ENCODE measurements at regions not wholly inside any gene's neighbourhood (a gene's known extent, or its start where the extent isn't known, plus 50 kb on each side); places are given as distances from the start of the nearest gene placed in this dataset.

GRCh38 chr6:134614606-134615485 lies 296.9 kb upstream of the SGK1 start:
- TF ChIP-seq POLR2A (IDR thresholded peaks at IDR 0.05) (no peak), EP300 (IDR thresholded peaks at IDR 0.05) (no peak), POLR2AphosphoS5 (IDR thresholded peaks at IDR 0.05) (no peak)
- TF ChIP-seq, protein P1, sequence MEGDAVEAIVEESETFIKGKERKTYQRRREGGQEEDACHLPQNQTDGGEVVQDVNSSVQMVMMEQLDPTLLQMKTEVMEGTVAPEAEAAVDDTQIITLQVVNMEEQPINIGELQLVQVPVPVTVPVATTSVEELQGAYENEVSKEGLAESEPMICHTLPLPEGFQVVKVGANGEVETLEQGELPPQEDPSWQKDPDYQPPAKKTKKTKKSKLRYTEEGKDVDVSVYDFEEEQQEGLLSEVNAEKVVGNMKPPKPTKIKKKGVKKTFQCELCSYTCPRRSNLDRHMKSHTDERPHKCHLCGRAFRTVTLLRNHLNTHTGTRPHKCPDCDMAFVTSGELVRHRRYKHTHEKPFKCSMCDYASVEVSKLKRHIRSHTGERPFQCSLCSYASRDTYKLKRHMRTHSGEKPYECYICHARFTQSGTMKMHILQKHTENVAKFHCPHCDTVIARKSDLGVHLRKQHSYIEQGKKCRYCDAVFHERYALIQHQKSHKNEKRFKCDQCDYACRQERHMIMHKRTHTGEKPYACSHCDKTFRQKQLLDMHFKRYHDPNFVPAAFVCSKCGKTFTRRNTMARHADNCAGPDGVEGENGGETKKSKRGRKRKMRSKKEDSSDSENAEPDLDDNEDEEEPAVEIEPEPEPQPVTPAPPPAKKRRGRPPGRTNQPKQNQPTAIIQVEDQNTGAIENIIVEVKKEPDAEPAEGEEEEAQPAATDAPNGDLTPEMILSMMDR (IDR thresholded peaks at IDR 0.05), result no peak
